C1 segment of cervical spinal cord (tissue), 14 donors: ENCODE measurements at regions not wholly inside any gene's neighbourhood (a gene's known extent, or its start where the extent isn't known, plus 50 kb on each side); places are given as distances from the start of the nearest gene placed in this dataset.
A peak's percentile ranks its signal among the peaks of the same experiment; 100 is the strongest.
"Not testable (repeated sequence)": the region's sequence is repeated elsewhere in the genome, so short reads cannot be mapped to it uniquely, and the experiment has no call there.

Experiments used
- DNase-seq, 14 donors: peaks; one replicate each; lab custom pipeline; 2025; lab: John Stamatoyannopoulos, UW

DNA sequence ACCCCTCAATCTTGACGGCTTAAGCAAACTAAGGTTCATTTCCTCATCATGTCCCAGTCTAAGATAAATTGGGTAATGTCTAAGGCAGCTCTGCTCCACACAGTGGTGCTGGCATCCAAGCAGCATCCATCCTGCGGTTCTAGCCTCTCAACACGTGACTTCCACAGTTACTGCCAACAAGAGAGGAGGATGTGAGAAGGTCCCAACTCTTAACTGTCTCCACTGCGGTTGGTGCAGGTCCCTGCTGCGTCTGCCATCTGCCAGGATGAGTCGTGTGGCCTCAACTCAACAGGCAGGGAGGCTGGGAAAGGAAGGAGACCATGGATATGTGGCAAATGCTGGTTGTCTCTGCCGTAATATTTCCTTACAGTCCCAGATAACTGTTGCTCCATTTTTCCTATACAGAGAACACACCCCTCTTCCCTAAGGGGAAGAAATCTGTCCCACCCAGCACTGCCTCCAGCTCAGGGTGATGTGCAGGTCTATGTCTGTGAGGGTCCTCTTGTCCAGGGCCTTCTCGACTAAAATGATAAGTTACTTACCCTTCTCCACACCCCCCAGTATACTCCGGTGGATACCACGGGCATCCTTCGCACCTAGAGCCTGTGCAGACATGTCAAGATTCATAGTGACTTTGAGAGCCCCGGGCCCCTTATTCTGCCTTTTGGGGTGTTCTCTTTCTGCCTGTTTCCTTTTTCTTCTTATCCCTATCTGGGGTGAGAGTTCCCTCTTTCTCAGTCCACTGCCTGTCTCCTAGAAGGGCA lies 64.7 kb downstream of the KCNJ18 start:
- DNase-seq, result no peak

DNA sequence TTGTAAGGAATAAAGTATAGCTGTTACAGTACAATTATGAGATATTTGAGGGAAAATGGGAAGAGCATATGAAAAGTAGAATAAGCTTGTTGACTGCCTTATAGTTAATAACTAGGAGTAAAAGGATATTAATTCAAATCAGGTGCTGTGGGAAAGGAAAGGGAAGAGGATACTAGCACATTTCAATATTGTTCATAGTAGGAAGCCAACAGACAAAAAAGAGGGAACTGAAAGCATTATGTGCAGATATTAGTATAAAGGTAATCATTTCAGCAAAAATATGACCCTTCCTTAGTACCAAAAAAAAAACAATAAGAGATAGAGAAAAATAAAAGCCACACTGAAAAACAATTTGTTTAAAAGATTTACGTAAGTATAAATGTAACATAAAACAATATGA lies 67.3 kb downstream of the KCNJ18 start:
- DNase-seq, result not testable (repeated sequence)

- peak in 1 of 14 donors; percentile 84 for DNase-seq
Observed at GRCh38 chr17:21763738-21764340, 71.5 kb downstream of the KCNJ18 start.

- DNase-seq, result not testable (repeated sequence)
Observed at GRCh38 chr17:21765651-21766290, 73.4 kb downstream of the KCNJ18 start.

- not testable (repeated sequence) for DNase-seq
Observed at GRCh38 chr17:21766565-21766964, 74.2 kb downstream of the KCNJ18 start.

DNA sequence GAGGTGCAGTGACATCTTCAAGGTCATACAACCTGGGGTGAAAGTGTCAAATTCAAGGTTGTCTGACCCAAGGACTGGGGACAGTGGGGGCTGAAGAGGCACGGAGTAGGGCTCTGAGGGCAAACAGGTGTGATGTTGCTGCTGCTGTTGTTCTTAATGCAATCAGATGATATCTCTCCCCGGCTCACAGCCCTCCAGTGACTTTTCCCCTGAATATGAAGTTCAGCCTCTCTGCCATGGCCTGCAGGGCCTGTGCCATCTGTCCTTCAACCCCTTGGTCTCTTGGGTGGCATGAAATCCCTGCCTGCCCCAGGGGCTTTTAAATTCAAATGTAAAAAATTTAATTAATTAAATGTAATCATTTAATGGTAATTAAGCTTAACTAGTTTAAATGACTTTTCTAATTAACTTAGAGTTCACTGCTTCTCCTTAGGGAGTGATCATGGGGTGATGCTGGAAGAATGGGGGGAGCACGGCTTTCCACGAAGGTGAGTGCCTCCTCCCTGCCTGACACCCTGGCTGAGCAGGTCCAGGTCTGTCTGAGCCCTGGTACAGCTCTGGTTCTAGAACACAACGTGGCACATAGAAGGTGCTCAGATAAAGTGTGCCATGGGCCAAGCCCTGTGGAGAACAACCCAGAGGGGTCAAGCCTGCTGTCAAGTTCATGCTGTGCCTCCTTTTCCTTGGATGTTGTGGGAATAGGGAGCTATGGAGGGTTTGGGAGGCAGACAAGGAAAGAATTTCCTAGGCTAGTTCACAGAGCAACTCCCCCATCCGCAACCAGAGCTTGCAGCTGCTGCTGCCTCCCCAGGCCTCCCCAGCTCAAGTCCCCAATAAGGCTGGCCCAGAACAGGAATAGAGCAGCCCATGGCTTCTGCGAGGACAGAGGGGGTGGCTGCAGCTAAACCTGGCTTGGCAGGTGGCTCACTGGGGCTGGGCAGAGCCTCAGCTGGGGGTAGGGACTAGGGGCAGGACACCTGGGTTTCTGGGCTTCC lies 75.1 kb downstream of the KCNJ18 start:
- DNase-seq, result not testable (repeated sequence)

GRCh38 chr17:21768244-21768643 lies 75.9 kb downstream of the KCNJ18 start:
- not testable (repeated sequence) for DNase-seq

DNA sequence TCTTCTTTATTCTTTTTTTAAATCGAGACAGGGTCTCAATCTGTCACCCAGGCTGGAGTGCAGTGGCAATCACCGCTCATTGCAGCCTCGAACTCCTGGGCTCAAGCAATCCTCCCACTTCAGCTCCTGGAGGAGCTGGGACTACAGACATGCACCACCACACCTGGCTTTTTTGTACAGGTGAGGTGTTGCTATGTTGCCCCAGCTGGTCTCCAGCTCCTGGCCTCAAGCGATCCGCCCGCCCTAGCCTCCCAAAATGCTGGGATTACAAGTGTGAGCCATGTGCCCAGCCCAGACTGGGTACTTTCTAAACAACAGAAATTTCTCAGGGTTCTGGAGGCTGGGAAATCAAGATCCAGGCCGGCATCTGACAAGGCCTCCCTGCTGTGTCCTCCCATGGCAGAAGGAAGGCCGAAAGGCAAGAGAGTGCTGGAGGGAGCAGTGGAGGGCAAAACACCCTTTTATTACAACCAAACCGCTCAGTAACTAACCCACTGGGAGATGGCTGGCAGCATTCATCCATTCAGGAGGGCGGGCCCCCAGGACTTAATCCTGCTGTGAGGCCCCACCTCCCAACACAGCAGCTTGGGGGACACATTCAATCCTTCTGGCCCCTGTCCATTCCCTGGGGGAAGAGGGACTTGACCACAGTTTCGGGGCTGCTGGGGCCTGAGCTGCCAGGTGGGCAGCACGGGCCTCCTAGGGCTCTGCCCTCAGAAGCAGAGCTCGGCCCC lies 76.6 kb downstream of the KCNJ18 start:
- not testable (repeated sequence) for DNase-seq

- not testable (repeated sequence) for DNase-seq
Observed at GRCh38 chr17:21769781-21770180, 77.5 kb downstream of the KCNJ18 start.

DNA sequence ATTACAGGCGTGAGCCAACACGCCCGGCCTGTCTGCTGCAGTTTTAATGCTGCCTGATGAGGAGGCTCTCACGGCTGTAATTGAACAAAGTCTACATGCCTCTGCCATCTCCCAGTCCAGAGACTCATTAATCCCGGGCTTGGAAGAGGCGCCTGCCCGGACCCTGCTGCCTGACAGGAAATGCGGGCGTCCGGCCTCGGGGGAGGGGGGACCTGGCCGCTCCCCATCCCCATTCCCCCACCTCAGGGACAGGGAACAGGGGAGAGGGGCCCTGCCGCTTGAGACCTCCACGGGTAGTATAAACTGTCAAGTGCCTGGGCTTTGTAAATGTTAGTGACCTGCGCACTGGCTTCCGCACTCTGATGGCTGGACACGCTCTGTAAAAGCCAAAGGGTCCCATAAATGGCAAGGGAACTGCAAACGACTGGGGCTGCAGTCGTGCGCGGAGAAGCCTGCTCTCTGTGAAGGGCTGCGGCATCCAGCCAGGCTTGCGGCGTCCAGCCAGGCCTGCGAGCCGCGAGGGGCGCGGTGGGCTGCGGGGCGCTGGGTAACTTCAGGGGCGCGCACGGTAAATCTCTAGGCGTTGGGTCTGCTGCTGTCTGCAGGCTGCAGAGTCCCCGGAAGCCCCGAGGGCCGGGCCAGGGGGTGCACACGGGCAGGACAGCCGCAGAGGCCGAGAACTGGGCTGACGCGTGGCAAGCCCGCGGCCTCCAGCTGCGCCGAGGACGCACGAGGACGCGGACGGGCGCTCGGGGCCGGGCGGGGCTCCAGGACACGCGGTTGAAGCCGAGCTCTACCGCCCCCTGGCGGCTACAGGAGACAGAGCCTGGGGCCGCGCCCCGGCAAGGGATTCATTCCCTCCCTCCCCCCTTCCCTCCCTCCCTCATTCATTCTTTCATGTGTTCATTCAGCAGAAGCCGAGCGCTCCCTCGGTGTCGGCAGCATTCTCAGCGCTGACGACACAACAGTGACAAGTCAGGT lies 78.4 kb downstream of the KCNJ18 start:
- not testable (repeated sequence) for DNase-seq

GRCh38 chr17:21772321-21772720 lies 80.0 kb downstream of the KCNJ18 start:
- DNase-seq, result no peak

- DNase-seq, result not testable (repeated sequence)
Observed at GRCh38 chr17:21772991-21773713, 80.8 kb downstream of the KCNJ18 start.

DNA sequence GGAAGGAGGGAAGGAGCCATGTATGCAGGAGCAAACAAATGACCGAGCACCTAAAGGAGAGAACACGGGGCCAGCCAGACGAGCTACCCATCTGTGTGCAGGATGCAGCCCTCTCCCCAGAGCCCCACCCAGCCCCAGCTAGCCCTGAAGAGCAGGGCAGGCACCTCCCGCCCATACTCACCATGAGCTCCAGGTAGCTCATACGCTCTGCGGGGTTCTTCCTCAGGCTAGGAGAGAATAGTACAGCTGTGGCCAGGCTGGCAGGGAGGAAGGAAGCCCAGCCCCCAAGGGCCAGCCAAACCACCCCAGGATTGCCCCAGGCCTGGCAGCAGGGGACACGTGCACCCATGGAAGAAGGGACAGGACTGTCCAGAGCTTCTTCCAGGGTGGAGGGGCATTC lies 81.9 kb downstream of the KCNJ18 start:
- no peak for DNase-seq

- not testable (repeated sequence) for DNase-seq
Observed at GRCh38 chr17:21775566-21775965, 83.2 kb downstream of the KCNJ18 start.

GRCh38 chr17:21776921-21777320 lies 84.6 kb downstream of the KCNJ18 start:
- peak in 1 of 14 donors; percentile 60 for DNase-seq

DNA sequence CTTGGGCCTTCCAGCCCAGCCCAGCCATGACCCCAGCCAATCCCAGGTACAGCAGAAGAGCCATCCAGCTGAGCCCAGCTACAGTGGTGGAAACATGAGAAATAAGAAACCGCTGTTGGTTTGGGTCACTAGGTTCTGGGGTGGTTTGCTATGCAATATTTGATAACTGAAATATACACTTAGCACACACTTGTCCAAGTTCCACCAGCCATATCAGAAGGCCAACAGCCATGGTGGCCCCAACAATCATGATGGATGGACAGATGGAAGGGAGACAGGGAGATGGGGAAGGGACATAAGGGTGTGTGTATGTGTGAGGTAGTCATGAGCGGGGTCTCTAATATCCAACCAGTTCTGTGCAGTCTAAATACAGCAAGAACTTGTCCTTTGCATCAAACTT lies 86.5 kb downstream of the KCNJ18 start:
- DNase-seq, result not testable (repeated sequence)

DNA sequence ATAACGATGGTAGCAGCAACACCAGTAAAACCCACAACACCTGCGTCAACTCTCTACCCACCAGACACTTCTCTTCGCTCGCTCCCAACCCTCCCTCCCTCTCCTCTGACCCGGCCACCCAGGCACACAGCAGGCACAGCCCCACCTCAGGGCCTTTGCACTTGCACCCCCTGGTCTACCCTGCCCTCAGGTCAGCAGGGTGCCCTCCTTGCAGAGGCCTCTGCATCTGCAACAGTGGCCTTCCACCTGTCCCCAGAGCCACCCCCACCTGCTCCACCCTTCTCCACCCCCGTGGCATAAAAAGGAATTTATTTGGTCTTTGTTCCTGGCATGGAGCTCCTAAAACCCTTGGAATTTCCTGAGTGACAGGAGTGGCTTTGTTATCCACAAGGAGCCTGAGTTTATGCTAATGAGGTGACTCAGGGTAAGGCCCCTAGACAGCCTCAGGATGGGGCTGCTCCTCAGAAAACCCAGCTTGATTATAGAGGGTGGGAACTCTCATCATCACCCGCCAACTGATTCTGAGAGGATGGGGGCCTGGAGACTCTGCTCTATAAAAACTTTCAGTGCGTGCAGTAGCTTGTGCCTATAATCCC lies 88.1 kb downstream of the KCNJ18 start:
- DNase-seq, result not testable (repeated sequence)

DNA sequence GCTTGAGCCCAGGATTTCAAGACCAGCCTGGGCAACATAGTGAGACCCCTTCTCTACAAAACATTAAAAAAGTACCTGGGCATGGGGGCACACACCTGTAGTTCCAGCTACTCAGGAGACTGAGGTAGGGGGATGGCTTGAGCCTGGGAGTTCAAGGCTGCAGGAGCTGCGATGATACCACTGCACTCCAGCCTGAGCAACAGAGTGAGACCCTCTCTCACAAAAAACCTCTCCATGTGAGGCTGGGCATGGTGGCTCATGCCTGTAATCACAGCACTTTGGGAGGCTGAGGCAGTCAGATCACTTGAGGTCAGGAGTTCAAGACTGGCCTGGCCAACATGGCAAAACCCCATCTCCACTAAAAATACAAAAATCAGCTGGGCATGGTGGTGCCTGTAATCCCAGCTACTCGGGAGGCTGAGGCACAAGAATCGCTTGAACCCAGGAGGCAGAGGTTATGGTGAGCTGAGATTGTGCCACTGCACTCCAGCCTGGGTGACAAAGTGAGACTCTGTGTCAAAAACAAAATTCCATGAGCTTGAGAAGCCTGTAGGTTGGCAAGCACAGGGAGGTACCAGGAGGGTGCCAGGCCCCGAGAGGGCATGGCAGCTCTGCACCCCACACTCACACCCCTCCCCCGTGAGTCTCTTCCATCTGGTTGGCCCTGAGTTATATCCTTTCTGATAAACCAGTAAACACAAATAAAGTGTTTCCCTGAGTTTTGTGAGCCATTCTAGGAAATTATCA lies 88.8 kb downstream of the KCNJ18 start:
- not testable (repeated sequence) for DNase-seq
